ENCODE measurements at regions not wholly inside any gene's neighbourhood (a gene's known extent, or its start where the extent isn't known, plus 50 kb on each side); places are given as distances from the start of the nearest gene placed in this dataset.
A peak's percentile ranks its signal among the peaks of the same experiment; 100 is the strongest.
"Not testable (repeated sequence)": the region's sequence is repeated elsewhere in the genome, so short reads cannot be mapped to it uniquely, and the experiment has no call there.

DNA sequence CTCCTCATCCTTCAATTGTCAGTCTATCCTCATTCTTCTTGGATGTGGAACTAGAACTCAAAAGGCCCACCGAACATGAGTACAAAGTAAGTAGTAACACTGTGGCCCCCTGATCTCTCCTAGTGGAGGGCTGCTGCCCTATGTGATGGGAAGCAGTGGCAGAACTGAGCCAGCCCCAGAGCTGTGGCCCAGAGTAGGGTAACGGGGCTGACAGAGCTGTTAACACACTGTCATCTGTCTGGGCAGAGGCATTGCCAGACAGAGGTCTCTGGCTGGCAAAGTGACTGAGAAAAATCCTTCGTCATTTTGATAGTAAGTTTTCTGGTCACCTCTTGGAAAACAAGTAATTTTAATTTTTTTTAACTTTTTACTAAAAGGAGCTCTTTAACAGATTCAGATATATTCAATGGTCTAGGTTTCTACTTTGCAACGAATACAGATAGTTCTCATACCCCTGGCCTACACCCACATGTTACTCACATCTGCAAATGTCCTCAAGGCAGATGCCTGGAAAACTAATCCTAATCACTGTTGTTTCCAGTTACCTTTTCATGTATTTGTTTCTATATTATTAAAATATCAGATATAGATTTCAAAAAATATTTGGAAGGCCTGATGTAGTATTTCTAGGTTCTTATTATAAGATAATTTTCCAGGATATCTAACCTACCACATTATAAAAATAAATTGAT is 588.7 kb downstream of the CPS1 start:
- DNase-seq = no peak

DNA sequence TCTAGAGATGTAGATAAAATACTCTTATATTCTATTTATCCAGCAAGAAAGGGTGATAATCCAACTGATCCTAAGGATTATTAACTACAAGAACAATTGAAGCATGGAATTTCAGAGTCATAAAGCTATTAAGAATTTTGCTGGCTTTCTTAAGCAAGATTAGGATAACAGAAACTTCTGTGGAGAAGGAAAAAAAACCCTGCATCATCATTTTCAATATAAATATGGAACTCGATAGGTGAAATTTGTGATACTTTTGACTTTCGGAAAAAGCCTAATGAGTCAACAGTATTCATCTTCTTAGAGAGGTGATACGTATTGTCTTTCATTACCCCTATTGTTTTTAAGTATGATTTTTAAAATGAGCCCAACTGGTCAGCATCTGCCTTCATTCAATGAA is 593.3 kb downstream of the CPS1 start:
- DNase-seq = no peak

DNA sequence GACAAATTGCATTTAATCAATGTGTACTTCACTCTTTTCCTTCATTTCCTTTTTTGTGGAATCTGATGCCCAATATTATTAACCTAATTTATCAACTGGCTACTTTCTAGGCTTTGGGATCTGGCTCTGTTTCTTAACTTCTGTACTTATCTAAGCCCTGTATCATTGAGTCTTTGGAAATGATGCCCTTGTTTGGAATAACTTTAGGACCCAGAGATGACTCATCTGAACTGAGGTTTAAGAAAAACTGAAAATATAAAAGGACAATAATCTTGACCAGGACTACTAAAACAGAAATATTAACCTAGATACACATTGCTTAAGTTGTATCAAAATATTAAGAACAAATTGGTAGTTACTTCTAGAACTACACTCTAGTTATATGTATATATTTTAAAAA is 600.8 kb downstream of the CPS1 start:
- DNase-seq = no peak

- DNase-seq = peak; percentile 68
Measured at GRCh38 chr2:211157856-211158463, 601.6 kb downstream of the CPS1 start.

DNA sequence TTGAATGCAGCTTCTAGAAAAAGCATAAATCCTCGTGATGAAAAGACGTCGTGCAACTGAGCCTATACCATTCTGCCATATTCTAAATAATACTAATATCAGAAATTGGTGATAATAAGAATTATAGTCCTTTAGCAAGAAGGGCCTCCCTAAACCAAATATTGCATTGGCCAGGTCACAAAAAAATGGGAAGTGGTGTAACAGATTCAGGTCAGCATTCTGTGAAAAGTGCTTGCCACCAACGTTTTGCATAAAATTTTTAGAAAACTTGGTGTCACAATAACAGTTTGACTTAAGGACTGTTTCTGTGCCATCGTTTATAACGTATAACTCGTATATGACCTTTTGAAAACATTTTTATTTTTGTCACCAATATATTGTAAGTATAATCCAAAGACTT is 603.6 kb downstream of the CPS1 start:
- DNase-seq = no peak

DNA sequence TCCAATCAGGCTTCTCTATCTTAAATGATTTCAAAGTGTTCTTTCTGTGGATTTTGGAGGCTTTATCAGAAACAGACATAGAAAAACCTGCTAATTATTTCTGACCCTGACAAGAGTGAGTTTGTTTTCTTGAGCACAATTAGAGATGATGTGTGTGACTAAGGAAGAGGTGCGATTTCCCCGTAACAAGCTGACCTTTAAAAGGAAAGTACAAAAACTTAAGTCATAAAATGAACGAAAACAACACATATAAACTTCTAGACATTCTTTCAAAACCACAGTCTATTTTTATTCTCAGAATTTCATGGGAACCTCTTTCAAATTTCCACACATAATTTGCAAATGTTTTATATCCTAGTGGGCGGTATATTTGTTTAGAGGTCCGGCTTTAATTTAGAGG is 604.8 kb downstream of the CPS1 start:
- DNase-seq = no peak

- no peak for DNase-seq
Measured at GRCh38 chr2:211162911-211163310, 606.5 kb downstream of the CPS1 start.

DNA sequence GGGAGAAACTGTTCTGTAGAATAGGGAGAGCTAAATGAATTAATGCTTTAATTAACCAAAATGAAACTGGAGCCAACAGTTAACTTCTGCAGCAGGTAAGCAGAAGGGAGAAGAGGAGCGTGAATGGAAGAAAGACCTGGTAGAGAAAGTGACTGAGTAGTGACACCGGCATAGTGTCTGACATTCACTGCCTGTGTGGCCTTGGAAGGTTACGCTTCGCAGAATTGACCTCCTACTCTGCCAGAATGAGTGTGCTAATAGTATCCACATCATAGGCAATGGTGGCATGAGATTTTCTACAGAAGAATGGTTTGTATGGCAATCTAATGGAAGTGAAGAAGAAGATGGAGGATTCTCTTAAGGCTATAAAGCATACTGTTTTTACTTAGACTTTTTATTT is 614.4 kb downstream of the CPS1 start:
- no peak for DNase-seq

DNA sequence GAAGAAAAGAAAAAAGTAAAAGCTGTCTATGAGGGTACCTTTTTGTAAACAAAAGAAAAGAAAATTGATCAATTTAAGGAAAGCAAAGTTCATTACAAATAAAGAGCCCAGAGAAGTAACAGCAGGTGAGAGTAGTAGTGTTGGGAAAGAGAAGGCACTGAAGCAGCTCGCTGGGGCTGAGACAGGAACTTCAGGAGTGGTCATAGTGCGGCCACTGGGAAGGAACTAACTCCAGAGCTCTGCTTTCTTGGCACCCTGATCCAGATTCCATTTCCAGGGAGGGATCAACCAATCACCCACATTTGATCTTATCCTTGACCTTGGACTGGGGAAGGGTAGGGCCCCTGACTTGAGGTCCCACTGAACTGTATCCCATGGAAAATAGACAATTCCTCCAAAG is 617.6 kb downstream of the CPS1 start:
- no peak for DNase-seq

GRCh38 chr2:211174631-211175030 is 618.2 kb downstream of the CPS1 start:
- DNase-seq = no peak

GRCh38 chr2:211175956-211176355 is 619.6 kb downstream of the CPS1 start:
- no peak for DNase-seq

DNA sequence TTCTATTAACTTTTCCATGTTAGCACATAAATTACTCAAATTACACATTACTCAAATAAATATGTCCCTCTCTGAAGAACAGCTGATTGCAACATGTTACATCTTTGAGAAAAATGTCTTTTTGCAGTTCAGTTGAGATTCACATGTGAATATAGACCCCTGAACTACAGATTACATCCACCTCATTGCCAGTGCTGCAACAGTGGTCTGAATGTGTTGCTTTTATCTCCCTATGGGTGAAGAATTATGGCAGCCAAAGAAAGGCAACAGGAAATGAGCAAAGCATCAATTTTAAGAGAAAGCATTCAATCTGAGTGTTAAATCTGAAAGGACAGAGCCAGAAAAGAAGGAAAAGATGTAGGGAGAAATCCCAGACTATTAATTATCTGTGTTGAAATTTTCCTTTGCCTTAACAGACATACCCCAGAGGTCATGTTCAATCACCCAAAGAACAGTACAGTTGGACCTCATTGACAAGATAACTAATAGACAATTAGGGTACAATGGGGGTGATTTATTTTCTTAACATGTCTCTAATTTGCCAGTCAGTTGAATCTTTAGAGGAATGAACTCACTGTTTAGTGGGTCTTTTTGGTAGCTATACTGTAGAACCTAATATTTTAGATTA is 620.2 kb downstream of the CPS1 start:
- no peak for DNase-seq

DNA sequence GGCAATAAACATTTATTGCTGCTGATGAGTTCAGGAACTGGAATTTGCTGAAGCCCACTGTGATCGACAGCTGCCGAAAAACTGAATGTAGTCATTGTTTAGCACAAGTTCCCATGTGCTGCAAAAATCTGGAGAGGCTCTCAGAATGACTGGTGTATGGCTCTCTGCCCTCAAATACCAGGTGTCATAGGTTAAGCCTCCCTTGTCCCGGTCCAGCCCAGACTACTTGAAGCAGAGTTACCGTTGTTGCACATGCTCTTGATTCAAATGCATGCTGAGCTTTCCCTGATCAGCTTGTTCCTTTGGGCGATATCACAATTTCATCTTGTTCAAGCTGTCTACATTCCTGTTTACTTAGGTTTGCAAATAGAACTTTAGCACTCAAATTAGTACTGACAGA is 625.2 kb downstream of the CPS1 start:
- DNase-seq = no peak

GRCh38 chr2:211187602-211188001 is 631.2 kb downstream of the CPS1 start:
- DNase-seq = no peak

DNA sequence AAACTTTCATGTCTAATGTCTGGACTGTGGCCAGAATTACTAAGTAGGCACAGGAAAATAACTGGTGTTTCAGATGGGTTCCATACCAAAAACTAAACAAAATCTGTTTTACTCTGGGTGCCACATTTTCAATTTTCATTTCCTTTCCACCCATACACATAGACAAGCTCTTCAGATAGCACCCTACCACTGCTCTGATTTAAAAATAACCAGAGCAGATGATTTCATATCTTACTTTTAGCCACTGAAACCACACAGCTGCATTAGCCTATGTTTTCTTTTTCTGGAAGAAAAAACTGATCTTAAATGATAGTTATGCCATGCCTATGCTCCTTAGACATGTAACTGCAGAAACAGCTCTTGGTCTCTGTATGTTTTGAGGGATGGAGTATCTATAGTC is 647.6 kb downstream of the CPS1 start:
- no peak for DNase-seq

- no peak for DNase-seq
Measured at GRCh38 chr2:211204456-211204855, 648.1 kb downstream of the CPS1 start.

DNA sequence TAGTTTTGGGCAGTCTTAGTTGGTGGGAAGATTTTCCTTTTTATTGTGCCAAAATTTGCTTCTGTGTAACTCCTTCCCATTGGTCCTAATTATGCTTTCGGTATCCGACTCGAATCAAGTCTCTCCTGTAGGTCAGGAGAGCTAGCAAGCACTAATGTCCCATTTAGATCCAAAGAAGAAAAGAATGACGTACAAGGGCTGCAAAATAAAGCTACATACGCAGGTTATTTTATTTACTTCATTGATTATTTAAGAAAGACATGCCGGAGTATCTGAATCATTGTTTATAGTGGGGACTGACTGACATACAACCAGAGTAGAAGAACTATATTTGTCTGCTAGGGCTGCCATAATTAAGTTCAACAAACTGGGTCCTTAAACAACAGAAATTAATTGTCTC is 648.5 kb downstream of the CPS1 start:
- no peak for DNase-seq

- DNase-seq = no peak
Measured at GRCh38 chr2:211205358-211205757, 649.0 kb downstream of the CPS1 start.

DNA sequence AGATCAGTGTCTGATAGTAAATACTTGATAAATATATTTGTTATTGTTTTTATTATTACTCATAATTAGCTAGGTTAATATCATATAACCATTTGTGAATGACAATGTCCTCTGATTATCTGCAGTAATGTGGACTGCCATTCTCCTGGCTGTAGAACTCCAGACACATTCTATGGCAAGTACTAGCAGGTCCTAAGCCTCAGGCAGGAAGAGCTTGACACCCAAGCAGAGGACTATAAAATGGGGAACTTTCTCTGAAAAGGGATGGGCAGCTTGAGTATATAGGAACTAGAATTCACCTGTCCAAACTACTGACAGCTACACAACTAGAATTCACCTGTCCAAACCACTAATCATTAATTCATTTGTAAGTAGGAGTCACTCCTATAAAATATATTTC is 649.4 kb downstream of the CPS1 start:
- DNase-seq = no peak

DNA sequence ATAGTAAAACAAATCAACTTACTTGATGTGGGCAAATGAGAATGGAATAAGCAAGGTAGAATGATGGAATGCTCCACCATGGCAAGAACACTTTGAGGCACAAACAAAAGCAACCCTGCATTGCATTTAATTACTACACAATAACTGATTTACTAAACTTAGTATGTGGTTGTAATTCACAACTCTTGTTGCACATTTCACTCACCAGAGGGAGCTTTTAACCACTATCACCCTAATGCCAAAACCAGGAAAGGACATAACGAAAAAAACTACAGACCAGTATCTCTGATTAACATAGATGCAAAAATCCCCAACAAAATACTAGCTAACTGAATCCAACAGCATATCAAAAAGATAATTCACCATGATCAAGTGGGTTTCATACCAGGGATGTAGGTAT is 659.8 kb downstream of the CPS1 start:
- DNase-seq = no peak

DNA sequence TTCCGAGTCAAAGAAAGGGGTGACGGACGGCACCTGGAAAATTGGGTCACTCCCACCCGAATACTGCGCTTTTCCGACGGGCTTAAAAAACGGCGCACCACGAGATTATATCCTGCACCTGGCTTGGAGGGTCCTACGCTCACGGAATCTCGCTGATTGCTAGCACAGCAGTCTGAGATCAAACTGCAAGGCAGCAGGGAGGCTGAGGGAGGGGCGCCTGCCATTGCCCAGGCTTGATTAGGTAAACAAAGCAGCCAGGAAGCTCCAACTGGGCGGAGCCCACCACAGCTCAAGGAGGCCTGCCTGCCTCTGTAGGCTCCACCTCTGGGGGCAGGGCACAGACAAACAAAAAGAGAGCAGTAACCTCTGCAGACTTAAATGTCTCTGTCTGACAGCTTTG is 663.1 kb downstream of the CPS1 start:
- DNase-seq = not testable (repeated sequence)

DNA sequence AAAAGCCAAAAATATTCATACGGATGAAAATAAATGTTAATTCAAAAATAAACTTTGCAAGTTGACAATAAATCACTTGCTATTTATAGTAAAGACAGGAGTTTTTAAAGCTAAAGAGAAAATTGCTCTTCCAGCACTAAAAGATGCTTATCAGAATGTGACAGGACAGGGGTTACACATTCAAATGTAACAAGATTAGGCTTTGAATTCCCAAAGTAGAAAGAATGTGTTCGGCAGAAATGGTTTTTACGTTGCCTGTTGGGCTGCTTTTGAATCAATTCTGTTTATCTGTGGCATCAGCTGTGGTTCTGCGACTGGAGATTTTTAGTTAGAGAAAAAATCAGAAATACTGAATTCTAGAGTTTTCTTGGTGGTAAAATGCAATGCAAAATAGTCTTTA is 669.4 kb downstream of the CPS1 start:
- DNase-seq = no peak

DNA sequence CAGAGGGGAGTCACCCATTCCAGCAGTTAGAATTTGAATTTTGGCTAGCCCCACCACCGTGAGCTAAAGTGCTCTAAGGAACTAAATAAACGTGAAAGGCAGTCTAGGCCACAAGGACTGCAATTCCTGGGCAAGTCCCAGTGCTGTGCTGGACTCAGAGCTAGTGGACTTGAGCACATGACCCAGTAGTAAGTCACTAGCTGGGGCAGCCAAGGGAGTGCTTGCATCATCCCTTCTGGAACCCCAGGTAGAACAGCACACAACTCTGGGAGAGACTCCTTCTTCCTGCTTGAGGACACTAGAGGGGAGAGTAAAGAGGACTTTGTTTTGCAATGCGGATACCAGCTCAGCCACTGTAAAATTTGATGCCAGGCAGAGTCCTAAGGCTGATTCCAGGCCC is 672.2 kb downstream of the CPS1 start:
- no peak for DNase-seq

GRCh38 chr2:211237586-211238275 is 681.3 kb downstream of the CPS1 start:
- DNase-seq = no peak

Measured in NCI-H748 treated with DMSO at 0.1 percent for 48 hours (cell line).